ENCODE measurements at regions not wholly inside any gene's neighbourhood (a gene's known extent, or its start where the extent isn't known, plus 50 kb on each side); places are given as distances from the start of the nearest gene placed in this dataset.

DNA sequence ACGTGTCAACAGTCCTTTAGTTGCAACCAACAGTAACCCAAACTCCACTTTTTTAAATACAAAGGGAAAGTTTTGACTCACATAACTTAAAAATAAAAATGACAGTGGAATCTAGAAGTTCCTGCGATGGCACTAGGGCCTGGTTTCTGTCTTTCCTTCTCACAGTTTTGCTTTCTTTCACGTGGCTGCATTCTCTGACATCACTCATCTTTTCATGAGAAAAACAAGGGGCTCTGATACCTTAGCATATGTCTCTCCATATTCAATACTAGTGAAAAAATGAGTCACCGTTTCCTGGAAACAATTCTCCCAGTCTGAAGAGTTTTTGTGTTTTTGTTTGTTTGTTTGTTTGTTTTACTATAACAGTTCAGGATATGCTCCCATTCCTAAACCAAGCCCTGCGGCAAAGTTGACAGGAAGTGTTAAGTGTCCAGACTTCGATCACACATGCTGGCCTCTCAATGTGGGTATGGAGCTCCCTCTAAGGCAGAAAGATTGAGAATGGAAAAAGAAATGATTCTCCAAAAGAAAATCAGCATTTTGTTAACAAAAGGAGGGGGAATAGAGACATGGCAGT, 483.3 kb downstream of the TTLL7 start:
- Histone ChIP-seq H3K36me3 (ENCODE audit: insufficient read depth, low read length, poor library complexity, severe bottlenecking) (no peaks in the 10 kb centered on the region), H3K27me3 (replicated peaks; ENCODE audit: insufficient read depth, low read depth, low read length, poor library complexity) (no peaks in the 10 kb centered on the region), H3K4me3 (ENCODE audit: low read depth, low read length, poor library complexity, severe bottlenecking) (no peak overlapping the region), H3K27ac (ENCODE audit: low read depth, low read length, poor library complexity, severe bottlenecking) (no peak overlapping the region), H3K9me3 (ENCODE audit: low read depth, low read length, poor library complexity, severe bottlenecking) (no peaks in the 10 kb centered on the region), H3K4me1 (ENCODE audit: insufficient read depth, low read length, poor library complexity, severe bottlenecking) (peaks cover 18% of the 10 kb centered on the region)
- intact Hi-C loops (cut with micrococcal nuclease; ENCODE audit: unreplicated experiment) = no loop called here
- ChIA-PET CTCF (no interaction called here), POLR2A (ENCODE audit: low non-redundant PET) (no interaction called here)
- DNase-seq (ENCODE audit: low spot score) = peak; percentile 2
- TF ChIP-seq EZH2 (IDR thresholded peaks at IDR 0.05; ENCODE audit: borderline replicate concordance, low read depth, low read length, poor library complexity, severe bottlenecking) = no peak
- TF ChIP-seq, protein P1, sequence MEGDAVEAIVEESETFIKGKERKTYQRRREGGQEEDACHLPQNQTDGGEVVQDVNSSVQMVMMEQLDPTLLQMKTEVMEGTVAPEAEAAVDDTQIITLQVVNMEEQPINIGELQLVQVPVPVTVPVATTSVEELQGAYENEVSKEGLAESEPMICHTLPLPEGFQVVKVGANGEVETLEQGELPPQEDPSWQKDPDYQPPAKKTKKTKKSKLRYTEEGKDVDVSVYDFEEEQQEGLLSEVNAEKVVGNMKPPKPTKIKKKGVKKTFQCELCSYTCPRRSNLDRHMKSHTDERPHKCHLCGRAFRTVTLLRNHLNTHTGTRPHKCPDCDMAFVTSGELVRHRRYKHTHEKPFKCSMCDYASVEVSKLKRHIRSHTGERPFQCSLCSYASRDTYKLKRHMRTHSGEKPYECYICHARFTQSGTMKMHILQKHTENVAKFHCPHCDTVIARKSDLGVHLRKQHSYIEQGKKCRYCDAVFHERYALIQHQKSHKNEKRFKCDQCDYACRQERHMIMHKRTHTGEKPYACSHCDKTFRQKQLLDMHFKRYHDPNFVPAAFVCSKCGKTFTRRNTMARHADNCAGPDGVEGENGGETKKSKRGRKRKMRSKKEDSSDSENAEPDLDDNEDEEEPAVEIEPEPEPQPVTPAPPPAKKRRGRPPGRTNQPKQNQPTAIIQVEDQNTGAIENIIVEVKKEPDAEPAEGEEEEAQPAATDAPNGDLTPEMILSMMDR (conservative IDR thresholded peaks at IDR 0.05; ENCODE audit: low read depth, low read length) = no peak
- BruUV-seq (replicated peaks) = no TSS peak

DNA sequence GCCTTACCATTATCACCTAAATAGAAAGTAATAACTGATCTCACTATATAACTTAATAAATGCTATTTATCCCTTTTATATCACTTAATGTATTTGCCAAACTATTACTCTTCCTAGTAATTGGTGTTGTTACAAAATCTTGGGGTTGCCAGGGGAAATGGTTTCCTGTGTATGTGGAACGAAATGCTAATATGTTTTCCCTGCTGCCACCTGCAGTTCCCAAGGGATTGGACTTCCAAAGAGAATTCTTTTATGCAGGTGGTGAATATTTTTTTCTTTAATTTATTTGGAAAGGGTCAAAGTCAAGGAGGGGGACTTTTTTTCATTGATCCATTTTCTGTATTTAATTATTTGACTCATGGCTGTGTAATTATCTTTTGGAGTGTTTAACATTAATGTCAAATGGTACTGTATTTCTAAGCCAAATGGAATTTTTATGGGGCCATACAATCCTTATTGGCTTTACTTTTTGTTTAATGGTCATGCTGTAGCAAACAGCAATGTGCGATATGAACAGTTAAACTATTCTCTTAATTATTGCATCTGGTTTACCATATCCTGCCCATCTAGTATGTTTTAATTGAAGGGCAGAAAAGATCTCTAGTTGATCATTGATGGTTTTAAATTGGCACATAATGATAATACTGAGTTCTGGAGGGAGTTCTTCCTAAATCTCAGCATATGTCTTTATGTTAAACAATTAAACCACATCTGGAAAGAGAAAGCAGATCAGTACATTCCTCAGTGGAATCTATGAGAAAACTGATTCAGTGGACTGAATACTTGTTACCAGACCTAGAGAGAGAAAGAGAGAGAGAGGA, 486.3 kb downstream of the TTLL7 start:
- peak; percentile 29 for DNase-seq (ENCODE audit: low spot score)
- TF ChIP-seq, protein P1 (conservative IDR thresholded peaks at IDR 0.05; ENCODE audit: low read depth, low read length) = no peak
- no peak for TF ChIP-seq EZH2 (IDR thresholded peaks at IDR 0.05; ENCODE audit: borderline replicate concordance, low read depth, low read length, poor library complexity, severe bottlenecking)
- H3K4me1 ChIP-seq (ENCODE audit: insufficient read depth, low read length, poor library complexity, severe bottlenecking) = peaks cover 25% of the 10 kb centered on the region
- intact Hi-C loops (cut with micrococcal nuclease; ENCODE audit: unreplicated experiment) = no loop called here
- no peak overlapping the region for H3K27ac ChIP-seq (ENCODE audit: low read depth, low read length, poor library complexity, severe bottlenecking)
- ChIA-PET CTCF (no interaction called here), POLR2A (ENCODE audit: low non-redundant PET) (no interaction called here)
- no TSS peak for BruUV-seq (replicated peaks)
- no peaks in the 10 kb centered on the region for H3K27me3 ChIP-seq (replicated peaks; ENCODE audit: insufficient read depth, low read depth, low read length, poor library complexity)
- H3K4me3 ChIP-seq (ENCODE audit: low read depth, low read length, poor library complexity, severe bottlenecking) = no peak overlapping the region
- no peaks in the 10 kb centered on the region for H3K9me3 ChIP-seq (ENCODE audit: low read depth, low read length, poor library complexity, severe bottlenecking)
- no peaks in the 10 kb centered on the region for H3K36me3 ChIP-seq (ENCODE audit: insufficient read depth, low read length, poor library complexity, severe bottlenecking)

GRCh38 chr1:83511146-83511726, 487.7 kb downstream of the TTLL7 start:
- no peaks in the 10 kb centered on the region for H3K9me3 ChIP-seq (ENCODE audit: low read depth, low read length, poor library complexity, severe bottlenecking)

More at GRCh38 chr1:83511146-83511726, 487.7 kb downstream of the TTLL7 start:
- H3K27ac ChIP-seq (ENCODE audit: low read depth, low read length, poor library complexity, severe bottlenecking) = no peak overlapping the region
- no TSS peak for BruUV-seq (replicated peaks)
- DNase-seq (ENCODE audit: low spot score) = peak; percentile 11
- H3K4me3 ChIP-seq (ENCODE audit: low read depth, low read length, poor library complexity, severe bottlenecking) = no peak overlapping the region
- intact Hi-C loops (cut with micrococcal nuclease; ENCODE audit: unreplicated experiment) = no loop called here
- TF ChIP-seq, protein P1 (conservative IDR thresholded peaks at IDR 0.05; ENCODE audit: low read depth, low read length) = no peak
- TF ChIP-seq EZH2 (IDR thresholded peaks at IDR 0.05; ENCODE audit: borderline replicate concordance, low read depth, low read length, poor library complexity, severe bottlenecking) = no peak
- peaks cover 19% of the 10 kb centered on the region for H3K4me1 ChIP-seq (ENCODE audit: insufficient read depth, low read length, poor library complexity, severe bottlenecking)
- CTCF ChIA-PET = no interaction called here
- H3K27me3 ChIP-seq (replicated peaks; ENCODE audit: insufficient read depth, low read depth, low read length, poor library complexity) = no peaks in the 10 kb centered on the region
- POLR2A ChIA-PET (ENCODE audit: low non-redundant PET) = no interaction called here
- no peaks in the 10 kb centered on the region for H3K36me3 ChIP-seq (ENCODE audit: insufficient read depth, low read length, poor library complexity, severe bottlenecking)

Data from A673 (cell line).